Choroid plexus epithelial cell (primary cell): ENCODE measurements at regions not wholly inside any gene's neighbourhood (a gene's known extent, or its start where the extent isn't known, plus 50 kb on each side); places are given as distances from the start of the nearest gene placed in this dataset.
A peak's percentile ranks its signal among the peaks of the same experiment; 100 is the strongest.

ENCODE experiments used
- DNase-seq: peaks from one replicate; pipeline ENCODE4 v3.0.0-alpha.2; 2010; ENCODE audit warnings: low read depth
- H3K4me3 ChIP-seq: 2 replicates; pipeline ENCODE4 v1.5.1; 2011; ENCODE audit warnings: low read depth, mild to moderate bottlenecking, control low read depth, low read length, moderate library complexity
- CTCF ChIP-seq: conservative IDR thresholded peaks from 2 replicates; pipeline ENCODE4 v1.5.1; 2011; ENCODE audit warnings: low read depth, mild to moderate bottlenecking, control low read depth, inconsistent platforms, low read length, moderate library complexity

GRCh38 chr1:201596101-201596868 lies 57.4 kb downstream of the NAV1 start:
- no peak overlapping the region for H3K4me3 ChIP-seq
- no peak for DNase-seq
- no peak for TF ChIP-seq CTCF

GRCh38 chr1:201597551-201598230 lies 58.8 kb downstream of the NAV1 start:
- no peak for DNase-seq
- no peak overlapping the region for H3K4me3 ChIP-seq
- no peak for TF ChIP-seq CTCF

GRCh38 chr1:201598396-201598795 lies 59.5 kb downstream of the NAV1 start:
- TF ChIP-seq CTCF, result no peak
- DNase-seq, result no peak
- H3K4me3 ChIP-seq, result no peak overlapping the region

- TF ChIP-seq CTCF, result no peak
- no peak overlapping the region for H3K4me3 ChIP-seq
- DNase-seq, result no peak
These were observed 60.0 kb downstream of the NAV1 start for GRCh38 chr1:201598973-201599372.

- DNase-seq, result no peak
- no peak overlapping the region for H3K4me3 ChIP-seq
- no peak for TF ChIP-seq CTCF
These were observed 60.6 kb downstream of the NAV1 start for GRCh38 chr1:201599548-201599947.

GRCh38 chr1:201602413-201603265 lies 63.7 kb downstream of the NAV1 start:
- H3K4me3 ChIP-seq, result no peak overlapping the region
- no peak for TF ChIP-seq CTCF
- peak; percentile 94 for DNase-seq
